Astrocyte of the spinal cord (primary cell): ENCODE measurements at regions not wholly inside any gene's neighbourhood (a gene's known extent, or its start where the extent isn't known, plus 50 kb on each side); places are given as distances from the start of the nearest gene placed in this dataset.
"Not testable (repeated sequence)": the region's sequence is repeated elsewhere in the genome, so short reads cannot be mapped to it uniquely, and the experiment has no call there.

Experiments used
- DNase-seq: peaks from one replicate; pipeline ENCODE4 v3.0.0; 2011; ENCODE audit warnings: low read depth, low spot score
- H3K4me3 ChIP-seq: 2 replicates; pipeline ENCODE4 v1.5.1; 2011; ENCODE audit warnings: low read depth, mild to moderate bottlenecking, low read length, moderate library complexity
- CTCF ChIP-seq: IDR thresholded peaks from 2 replicates; pipeline ENCODE4 v1.5.1; 2012; ENCODE audit warnings: low read depth, mild to moderate bottlenecking, low read length, inconsistent platforms
- in situ Hi-C: cut with HindIII; loops from 2 replicates; pipeline ENCODE4 v1.10.0; 2017; ENCODE audit warnings: low sequenced_read_pairs

DNA sequence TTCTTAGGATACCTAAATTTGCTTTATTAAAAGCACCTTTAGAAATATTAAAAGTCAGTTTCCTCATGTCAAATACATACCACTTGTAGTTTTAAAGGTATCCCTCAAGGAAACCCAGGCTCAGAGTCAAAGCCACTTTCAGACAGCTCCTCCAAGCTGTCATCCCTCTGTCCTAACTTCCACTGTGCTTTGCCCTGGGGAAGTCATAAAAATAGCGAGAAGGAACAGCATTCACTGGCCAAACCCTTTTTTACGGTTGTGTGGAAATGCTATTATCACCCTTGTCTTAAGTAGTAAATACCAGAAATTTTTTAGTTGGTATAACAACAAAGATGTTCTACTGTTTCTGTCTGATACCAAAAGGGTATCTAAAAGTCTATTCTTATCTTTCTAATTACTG is 680.5 kb downstream of the ZEB2 start:
- H3K4me3 ChIP-seq = no peak overlapping the region
- DNase-seq = no peak
- in situ Hi-C loops = no loop called here
- no peak for TF ChIP-seq CTCF

DNA sequence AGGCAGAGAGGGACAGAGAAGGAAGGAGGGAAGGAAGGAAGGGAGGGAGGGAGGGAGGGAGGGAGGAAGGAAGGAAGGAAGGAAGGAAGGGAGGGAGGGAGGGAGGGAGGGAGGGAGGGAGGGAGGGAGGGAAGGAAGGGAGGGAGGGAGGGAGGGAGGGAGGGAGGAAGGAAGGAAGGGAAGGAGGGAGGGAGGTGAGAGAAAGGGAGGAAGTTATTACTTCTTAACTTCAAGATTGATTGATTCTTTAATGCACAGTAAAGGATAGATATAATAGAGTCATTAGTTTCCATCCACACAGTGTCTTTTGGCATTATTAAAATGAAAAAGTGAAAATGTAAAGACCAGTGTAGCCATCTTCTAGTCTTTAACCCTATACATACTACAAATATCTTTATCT is 682.9 kb downstream of the ZEB2 start:
- in situ Hi-C loops, H3K4me3 ChIP-seq, DNase-seq: not testable (repeated sequence)

- no peak for TF ChIP-seq CTCF
- no peak overlapping the region for H3K4me3 ChIP-seq
- no peak for DNase-seq
- in situ Hi-C loops = no loop called here
Observed at GRCh38 chr2:143835481-143835880, 684.4 kb downstream of the ZEB2 start.

- no peak for TF ChIP-seq CTCF
- DNase-seq = no peak
- in situ Hi-C loops = no loop called here
- H3K4me3 ChIP-seq = no peak overlapping the region
Observed at GRCh38 chr2:143833015-143833660, 686.8 kb downstream of the ZEB2 start.

GRCh38 chr2:143830476-143830875 is 689.4 kb downstream of the ZEB2 start:
- no peak for DNase-seq
- in situ Hi-C loops = no loop called here
- no peak for TF ChIP-seq CTCF
- H3K4me3 ChIP-seq = no peak overlapping the region

- in situ Hi-C loops = no loop called here
- no peak overlapping the region for H3K4me3 ChIP-seq
Observed at GRCh38 chr2:143828763-143829537, 691.0 kb downstream of the ZEB2 start.

More at GRCh38 chr2:143828763-143829537, 691.0 kb downstream of the ZEB2 start:
- DNase-seq = no peak
- TF ChIP-seq CTCF = no peak
